Kidney tubule cell (primary cell): ENCODE measurements at regions not wholly inside any gene's neighbourhood (a gene's known extent, or its start where the extent isn't known, plus 50 kb on each side); places are given as distances from the start of the nearest gene placed in this dataset.

ENCODE experiments used
- DNase-seq: peaks from one replicate; pipeline ENCODE4 v3.0.0-alpha.2; 2018; ENCODE audit warnings: low spot score

GRCh38 chr6:40312213-40313015 lies 274.8 kb downstream of the LRFN2 start:
- DNase-seq = peak; percentile 48

- peak; percentile 42 for DNase-seq
These were observed 278.4 kb downstream of the LRFN2 start for GRCh38 chr6:40308533-40309306.

GRCh38 chr6:40307712-40308111 lies 279.5 kb downstream of the LRFN2 start:
- DNase-seq = peak; percentile 39

- no peak for DNase-seq
These were observed 284.2 kb downstream of the LRFN2 start for GRCh38 chr6:40302856-40303454.

GRCh38 chr6:40299681-40300080 lies 287.5 kb downstream of the LRFN2 start:
- no peak for DNase-seq

GRCh38 chr6:40298207-40298606 lies 289.0 kb downstream of the LRFN2 start:
- DNase-seq = no peak

GRCh38 chr6:40295251-40295950 lies 291.8 kb downstream of the LRFN2 start:
- DNase-seq = peak; percentile 68

- no peak for DNase-seq
These were observed 293.5 kb downstream of the LRFN2 start for GRCh38 chr6:40293460-40294185.

- no peak for DNase-seq
These were observed 294.1 kb downstream of the LRFN2 start for GRCh38 chr6:40293060-40293459.

- DNase-seq = no peak
These were observed 296.3 kb downstream of the LRFN2 start for GRCh38 chr6:40290816-40291215.

- DNase-seq = no peak
These were observed 298.2 kb downstream of the LRFN2 start for GRCh38 chr6:40288919-40289318.

- DNase-seq = no peak
These were observed 299.8 kb downstream of the LRFN2 start for GRCh38 chr6:40287296-40287850.

- DNase-seq = no peak
These were observed 300.4 kb downstream of the LRFN2 start for GRCh38 chr6:40286721-40287120.

- no peak for DNase-seq
These were observed 301.2 kb downstream of the LRFN2 start for GRCh38 chr6:40285996-40286395.

GRCh38 chr6:40285535-40285934 lies 301.6 kb downstream of the LRFN2 start:
- no peak for DNase-seq

GRCh38 chr6:40282986-40283385 lies 304.2 kb downstream of the LRFN2 start:
- no peak for DNase-seq

GRCh38 chr6:40281402-40281801 lies 305.8 kb downstream of the LRFN2 start:
- DNase-seq = no peak

- peak; percentile 72 for DNase-seq
These were observed 306.9 kb downstream of the LRFN2 start for GRCh38 chr6:40280231-40280630.

GRCh38 chr6:40276141-40276540 lies 311.0 kb downstream of the LRFN2 start:
- DNase-seq = peak; percentile 83

GRCh38 chr6:40274058-40274457 lies 313.1 kb downstream of the LRFN2 start:
- DNase-seq = peak; percentile 66

GRCh38 chr6:40268614-40269013 lies 318.6 kb downstream of the LRFN2 start:
- no peak for DNase-seq
